ENCODE measurements at regions not wholly inside any gene's neighbourhood (a gene's known extent, or its start where the extent isn't known, plus 50 kb on each side); places are given as distances from the start of the nearest gene placed in this dataset.
"Not testable (repeated sequence)": the region's sequence is repeated elsewhere in the genome, so short reads cannot be mapped to it uniquely, and the experiment has no call there.

GRCh38 chr11:23257556-23257955 is 397.3 kb upstream of the CCDC179 start:
- DNase-seq: no peak

GRCh38 chr11:23263466-23263865 is 403.2 kb upstream of the CCDC179 start:
- no peak for DNase-seq

- DNase-seq: no peak
These were observed 411.8 kb upstream of the CCDC179 start for GRCh38 chr11:23272095-23272494.

GRCh38 chr11:23278121-23278520 is 417.8 kb upstream of the CCDC179 start:
- no peak for DNase-seq

- no peak for DNase-seq
These were observed 419.8 kb upstream of the CCDC179 start for GRCh38 chr11:23280088-23280487.

- DNase-seq: no peak
These were observed 423.4 kb upstream of the CCDC179 start for GRCh38 chr11:23283666-23284065.

GRCh38 chr11:23284631-23285030 is 424.4 kb upstream of the CCDC179 start:
- DNase-seq: no peak

GRCh38 chr11:23288003-23288783 is 427.9 kb upstream of the CCDC179 start:
- no peak for DNase-seq

- no peak for DNase-seq
These were observed 435.0 kb upstream of the CCDC179 start for GRCh38 chr11:23295241-23295640.

- no peak for DNase-seq
These were observed 447.8 kb upstream of the CCDC179 start for GRCh38 chr11:23308041-23308440.

GRCh38 chr11:23310276-23310675 is 450.0 kb upstream of the CCDC179 start:
- no peak for DNase-seq

- DNase-seq: peak; percentile 17
These were observed 452.0 kb upstream of the CCDC179 start for GRCh38 chr11:23311986-23312940.

- peak; percentile 9 for DNase-seq
These were observed 452.7 kb upstream of the CCDC179 start for GRCh38 chr11:23313001-23313400.

- no peak for DNase-seq
These were observed 453.9 kb upstream of the CCDC179 start for GRCh38 chr11:23314162-23314561.

- no peak for DNase-seq
These were observed 455.0 kb upstream of the CCDC179 start for GRCh38 chr11:23315286-23315685.

- DNase-seq: no peak
These were observed 457.5 kb upstream of the CCDC179 start for GRCh38 chr11:23317816-23318215.

- no peak for DNase-seq
These were observed 458.4 kb upstream of the CCDC179 start for GRCh38 chr11:23318670-23319069.

- DNase-seq: no peak
These were observed 459.9 kb upstream of the CCDC179 start for GRCh38 chr11:23320131-23320530.

GRCh38 chr11:23335586-23335985 is 475.3 kb upstream of the CCDC179 start:
- DNase-seq: not testable (repeated sequence)

- DNase-seq: no peak
These were observed 476.7 kb upstream of the CCDC179 start for GRCh38 chr11:23336961-23337360.

- DNase-seq: no peak
These were observed 493.3 kb upstream of the CCDC179 start for GRCh38 chr11:23353611-23354010.

- no peak for DNase-seq
These were observed 499.0 kb upstream of the CCDC179 start for GRCh38 chr11:23359297-23359696.

GRCh38 chr11:23364076-23364475 is 503.8 kb upstream of the CCDC179 start:
- no peak for DNase-seq

All from retina (tissue), 1 donor.